GM10248 (cell line): ENCODE measurements at regions not wholly inside any gene's neighbourhood (a gene's known extent, or its start where the extent isn't known, plus 50 kb on each side); places are given as distances from the start of the nearest gene placed in this dataset.

ENCODE experiments used
- CTCF ChIA-PET: fragments of 300-600 bp; sonication (Branson Sonifier 250); formaldehyde crosslinking; extraction: SDS; loops from one replicate; lab custom pipeline; 2021; ENCODE audit warnings: antibody characterized with exemption; lab: Yijun Ruan, JAX
- POLR2A ChIA-PET: fragments of 350-650 bp; sonication (Branson Sonifier 250); formaldehyde crosslinking; extraction: SDS; loops from one replicate; lab custom pipeline; 2020; ENCODE audit warnings: antibody characterized with exemption; lab: Yijun Ruan, JAX
- DNase-seq: peaks from one replicate; pipeline ENCODE4 v3.0.0; 2012; ENCODE audit errors: extremely low spot score
- CTCF ChIP-seq: IDR thresholded peaks from 2 replicates; pipeline ENCODE4 v1.5.1; 2012; ENCODE audit warnings: mild to moderate bottlenecking, low read depth; ENCODE audit errors: extremely low read depth, missing control alignments, control extremely low read depth

DNA sequence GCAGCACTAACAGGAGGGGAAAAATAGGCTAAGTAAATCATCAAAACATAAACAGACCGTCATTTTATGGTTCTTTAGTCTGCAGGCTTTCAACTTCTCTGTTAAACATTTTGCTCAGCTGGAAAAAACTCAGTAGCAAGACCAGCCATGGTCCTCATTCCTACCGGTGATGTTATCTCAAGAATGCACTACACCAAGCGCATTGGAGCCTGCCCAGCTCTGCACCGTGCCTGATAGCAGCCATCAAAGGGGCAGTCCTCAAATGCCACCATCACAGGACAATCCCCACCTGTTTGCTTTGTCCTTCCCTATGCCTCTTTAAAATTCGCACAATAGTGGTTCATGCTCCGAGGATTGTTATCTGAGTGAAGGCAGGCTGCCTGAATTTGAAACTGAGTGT, 181.5 kb upstream of the MON1B start:
- no peak for DNase-seq
- POLR2A ChIA-PET = no interaction called here
- CTCF ChIA-PET = no interaction called here
- TF ChIP-seq CTCF = no peak

DNA sequence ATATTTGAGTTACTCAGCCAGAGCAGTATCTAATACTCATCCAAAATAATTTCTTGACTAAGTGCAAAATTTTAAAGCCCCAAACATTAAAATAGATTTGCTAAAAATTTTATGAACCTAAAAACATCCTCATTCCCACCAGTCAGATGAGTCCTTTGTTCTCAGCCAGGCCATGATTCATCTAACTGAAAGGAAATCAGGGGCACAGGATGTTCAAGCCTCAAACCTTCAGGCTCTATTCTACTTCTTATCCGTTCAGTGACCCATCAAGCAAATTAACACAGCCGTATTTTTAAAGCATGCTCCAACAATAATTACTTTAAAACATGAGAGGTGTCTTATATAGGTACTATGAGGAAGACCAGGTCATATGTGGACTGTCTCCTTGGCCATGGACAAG, 176.5 kb upstream of the MON1B start:
- TF ChIP-seq CTCF = no peak
- CTCF ChIA-PET = no interaction called here
- no peak for DNase-seq
- POLR2A ChIA-PET = no interaction called here

DNA sequence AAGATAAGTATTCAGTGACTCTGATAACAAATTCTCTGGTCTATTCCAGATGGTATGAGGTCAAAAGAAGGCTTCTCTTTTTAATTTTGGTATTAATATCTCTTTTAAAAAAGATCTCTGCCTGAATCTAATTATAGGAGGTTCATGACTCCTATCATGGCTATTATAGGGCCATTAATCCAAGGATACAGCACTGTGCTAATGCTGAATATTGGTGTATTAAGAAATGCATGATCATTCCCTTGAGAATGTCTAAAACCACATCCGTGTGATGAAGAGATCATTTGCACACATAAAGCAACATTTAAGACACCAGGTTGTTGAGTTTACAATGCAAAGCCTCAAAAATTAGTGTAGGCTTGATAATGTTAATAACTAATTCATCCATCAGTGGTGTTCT, 160.4 kb upstream of the MON1B start:
- no peak for TF ChIP-seq CTCF
- ChIA-PET POLR2A (no interaction called here), CTCF (no interaction called here)
- DNase-seq = no peak

DNA sequence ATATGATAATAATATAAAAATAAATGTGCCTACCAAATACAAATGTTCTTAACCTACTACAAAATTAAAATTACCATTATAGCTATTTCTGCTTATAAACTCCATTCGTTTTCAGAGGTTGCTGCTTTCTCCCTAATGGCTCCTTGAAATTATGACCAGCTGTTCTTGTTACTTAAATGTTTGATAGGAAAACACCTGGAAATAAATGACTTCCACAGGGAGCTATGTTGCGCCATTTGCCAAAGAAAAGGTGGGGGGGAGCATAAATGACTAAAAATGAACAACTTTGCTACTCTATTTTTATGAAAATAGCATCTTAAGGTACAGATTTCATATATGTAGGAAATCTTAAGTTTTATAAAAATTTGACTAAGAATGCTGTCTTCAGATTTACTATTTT, 157.5 kb upstream of the MON1B start:
- CTCF ChIA-PET = interaction anchor here (1.1 to 1.5 kb wide), 2 partner anchors 10 to 25 kb away, joined by 3 to 10 read pairs; no protein-coding TSS in a partner anchor
- POLR2A ChIA-PET = no interaction called here
- TF ChIP-seq CTCF = no peak
- DNase-seq = no peak

- ChIA-PET POLR2A (no interaction called here), CTCF (no interaction called here)
- no peak for TF ChIP-seq CTCF
These were observed 155.6 kb upstream of the MON1B start for GRCh38 chr16:77035361-77035760.

DNA sequence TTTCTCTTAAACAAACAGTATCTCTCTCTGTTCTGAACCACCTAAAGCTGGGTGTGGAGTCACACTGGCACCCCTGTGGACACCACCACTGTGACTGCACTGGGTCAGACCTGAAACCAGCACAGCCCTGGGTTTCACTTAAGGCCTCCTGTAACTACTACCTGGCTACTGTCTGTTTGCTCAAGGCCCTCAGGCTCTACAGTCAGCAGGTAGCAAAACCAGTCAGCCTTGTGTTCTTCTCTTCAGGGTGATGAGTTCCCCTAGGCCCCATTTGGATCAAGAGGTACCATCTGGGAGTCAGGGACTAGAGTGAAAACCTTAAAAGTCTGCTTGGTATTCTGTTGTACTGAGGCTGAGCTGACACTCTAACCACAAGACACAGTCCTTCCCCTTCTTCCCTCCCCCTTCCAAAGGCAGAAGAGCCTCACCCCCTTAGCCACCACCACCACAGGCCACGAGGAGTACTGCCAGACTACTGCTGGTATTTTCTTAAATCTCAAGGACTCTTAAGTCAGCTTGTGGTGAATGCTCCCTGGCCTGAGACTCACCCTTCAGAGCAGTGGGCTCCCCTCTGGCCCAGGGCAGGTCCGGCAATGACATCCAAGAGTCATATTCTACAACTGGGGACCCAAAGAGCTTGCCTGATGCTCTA, 153.2 kb upstream of the MON1B start:
- POLR2A ChIA-PET = no interaction called here
- TF ChIP-seq CTCF = no peak
- CTCF ChIA-PET = interaction anchor here (1.0 kb wide), 1 partner anchor 13 kb away, joined by 3 read pairs; no protein-coding TSS in a partner anchor
- DNase-seq = no peak

More at GRCh38 chr16:77035361-77035760, 155.6 kb upstream of the MON1B start:
- DNase-seq = no peak
